Upper lobe of right lung (tissue), 1 donor: ENCODE measurements at regions not wholly inside any gene's neighbourhood (a gene's known extent, or its start where the extent isn't known, plus 50 kb on each side); places are given as distances from the start of the nearest gene placed in this dataset.

ENCODE experiments used
- ATAC-seq: fragments of 200-7000 bp; cut with Tn5 transposase; one replicate; pipeline ENCODE4 v1.9.1; 2020; ENCODE audit warnings: mild to moderate bottlenecking, moderate library complexity
- DNase-seq: peaks from one replicate; pipeline ENCODE4 v3.0.0-alpha.2; 2020
- H3K27ac ChIP-seq: fragments of 200-600 bp; one replicate; pipeline ENCODE4 v1.8.0; 2022
- H3K27me3 ChIP-seq: fragments of 200-600 bp; one replicate; pipeline ENCODE4 v1.8.0; 2022; ENCODE audit warnings: mild to moderate bottlenecking
- H3K36me3 ChIP-seq: fragments of 200-600 bp; one replicate; pipeline ENCODE4 v1.8.0; 2022
- H3K4me1 ChIP-seq: fragments of 200-600 bp; one replicate; pipeline ENCODE4 v1.8.0; 2022
- H3K4me3 ChIP-seq: fragments of 200-600 bp; one replicate; pipeline ENCODE4 v1.8.0; 2022; ENCODE audit warnings: mild to moderate bottlenecking
- H3K9me3 ChIP-seq: fragments of 200-600 bp; one replicate; pipeline ENCODE4 v1.8.0; 2022
- intact Hi-C: fragments of 100-400 bp; cut with DNase I; formaldehyde crosslinking; loops from one replicate; pipeline ENCODE4 v1.11.0; 2022
- TF ChIP-seq, protein P1 (sequence below): fragments of 200-600 bp; IDR thresholded peaks from one replicate; pipeline ENCODE4 v1.8.0; 2022; ENCODE audit warnings: antibody characterized with exemption
- donor health status: DM: no; HTN: yes; CAD: no; lungs with severe emphysema.

DNA sequence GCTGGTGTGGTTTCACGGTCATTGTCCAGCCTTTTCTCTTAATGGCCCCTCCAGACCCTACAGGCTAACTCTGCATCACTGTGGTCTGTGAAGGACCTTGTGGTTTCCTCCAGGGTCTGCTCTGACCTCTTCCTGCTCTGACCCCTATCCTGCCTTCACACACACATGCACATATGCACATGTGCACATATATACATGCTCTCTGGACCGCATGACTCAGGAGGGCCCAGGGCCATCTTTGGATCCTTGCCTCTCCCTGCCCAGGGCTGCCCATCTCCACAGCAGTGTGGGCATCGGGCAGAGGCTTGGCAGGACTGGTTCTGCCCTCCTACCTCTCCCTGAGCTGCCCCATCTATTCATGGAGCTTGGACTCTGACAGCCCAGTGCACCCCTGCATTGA is 510.9 kb downstream of the PTPRU start:
- intact Hi-C loops: no loop called here
- no peak overlapping the region for H3K27ac ChIP-seq
- no peaks in the 10 kb centered on the region for H3K36me3 ChIP-seq
- DNase-seq: no peak
- no peak for ATAC-seq
- H3K9me3 ChIP-seq: no peaks in the 10 kb centered on the region
- H3K27me3 ChIP-seq: no peaks in the 10 kb centered on the region
- H3K4me1 ChIP-seq: no peaks in the 10 kb centered on the region
- no peak overlapping the region for H3K4me3 ChIP-seq
- TF ChIP-seq, protein P1, sequence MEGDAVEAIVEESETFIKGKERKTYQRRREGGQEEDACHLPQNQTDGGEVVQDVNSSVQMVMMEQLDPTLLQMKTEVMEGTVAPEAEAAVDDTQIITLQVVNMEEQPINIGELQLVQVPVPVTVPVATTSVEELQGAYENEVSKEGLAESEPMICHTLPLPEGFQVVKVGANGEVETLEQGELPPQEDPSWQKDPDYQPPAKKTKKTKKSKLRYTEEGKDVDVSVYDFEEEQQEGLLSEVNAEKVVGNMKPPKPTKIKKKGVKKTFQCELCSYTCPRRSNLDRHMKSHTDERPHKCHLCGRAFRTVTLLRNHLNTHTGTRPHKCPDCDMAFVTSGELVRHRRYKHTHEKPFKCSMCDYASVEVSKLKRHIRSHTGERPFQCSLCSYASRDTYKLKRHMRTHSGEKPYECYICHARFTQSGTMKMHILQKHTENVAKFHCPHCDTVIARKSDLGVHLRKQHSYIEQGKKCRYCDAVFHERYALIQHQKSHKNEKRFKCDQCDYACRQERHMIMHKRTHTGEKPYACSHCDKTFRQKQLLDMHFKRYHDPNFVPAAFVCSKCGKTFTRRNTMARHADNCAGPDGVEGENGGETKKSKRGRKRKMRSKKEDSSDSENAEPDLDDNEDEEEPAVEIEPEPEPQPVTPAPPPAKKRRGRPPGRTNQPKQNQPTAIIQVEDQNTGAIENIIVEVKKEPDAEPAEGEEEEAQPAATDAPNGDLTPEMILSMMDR: no peak

DNA sequence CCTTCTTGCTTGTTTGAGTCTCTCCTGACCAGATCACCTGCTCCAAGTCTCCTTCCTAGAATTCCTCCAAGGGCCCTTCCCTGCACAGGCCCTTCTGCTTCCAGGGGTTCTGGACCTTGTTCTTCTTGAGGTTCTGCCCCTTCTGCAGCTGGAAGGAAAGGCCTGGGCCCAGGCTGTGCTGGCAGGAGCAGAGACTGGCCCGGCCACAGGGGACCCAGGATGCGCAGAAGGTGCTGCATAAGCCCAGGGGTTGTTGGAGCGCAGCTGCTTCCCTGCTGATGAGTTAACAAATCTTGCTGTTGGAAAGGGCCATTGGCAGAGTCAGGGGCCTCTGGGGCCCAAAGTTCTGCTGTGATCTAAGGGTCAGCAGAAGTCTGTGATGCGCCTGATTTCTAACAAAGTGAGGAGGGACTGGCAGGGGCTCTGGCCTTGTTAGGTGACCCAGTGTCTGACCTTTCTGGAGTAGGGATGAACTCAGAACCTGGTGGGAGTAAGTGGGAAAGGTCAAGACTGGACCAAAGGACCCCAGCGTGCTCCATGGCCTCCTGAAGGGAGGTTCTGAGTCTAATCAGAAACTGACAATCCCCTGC is 509.8 kb downstream of the PTPRU start:
- Histone ChIP-seq H3K4me3 (no peak overlapping the region), H3K27me3 (no peaks in the 10 kb centered on the region), H3K9me3 (no peaks in the 10 kb centered on the region), H3K4me1 (no peaks in the 10 kb centered on the region), H3K27ac (no peak overlapping the region), H3K36me3 (no peaks in the 10 kb centered on the region)
- no peak for ATAC-seq
- DNase-seq: no peak
- TF ChIP-seq, protein P1: no peak
- intact Hi-C loops: no loop called here

DNA sequence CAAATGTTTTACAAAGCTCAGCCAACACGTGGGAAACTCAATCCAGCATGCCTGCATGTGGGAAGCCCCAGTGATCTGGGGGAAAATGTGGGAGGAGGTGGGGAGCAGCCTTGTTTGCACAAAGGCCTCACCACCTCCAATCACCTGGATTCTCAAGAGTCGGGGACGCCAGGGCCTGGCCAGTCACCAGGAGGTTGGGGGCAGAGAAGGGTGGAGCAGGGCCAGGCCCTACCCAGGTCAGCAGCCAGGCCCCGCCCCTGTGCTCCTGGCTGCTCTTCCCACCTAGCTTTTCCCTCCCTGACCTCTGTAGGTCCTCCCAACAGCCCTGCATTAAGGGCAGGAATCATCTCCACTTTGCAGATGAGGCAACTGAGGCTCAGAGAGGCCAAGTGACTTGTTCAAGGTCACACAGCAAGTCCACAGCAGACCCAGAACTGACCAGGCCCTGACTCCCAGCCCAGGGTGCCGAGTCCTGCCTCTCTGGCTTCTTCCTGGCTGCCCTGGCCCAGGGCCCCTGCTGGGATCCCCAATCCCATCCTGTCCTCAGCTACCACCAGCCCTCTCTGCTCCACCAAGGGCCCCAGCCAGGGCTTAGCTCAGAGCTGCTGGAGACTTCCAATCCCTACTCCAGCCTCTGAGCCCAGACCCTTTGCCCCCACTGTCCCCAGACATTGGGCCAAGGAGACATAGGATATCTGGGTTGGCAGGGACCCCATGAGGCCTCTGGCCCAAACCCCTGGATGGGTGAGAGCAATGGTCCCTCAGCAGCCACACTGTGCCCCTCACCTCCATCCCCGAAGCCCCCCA is 508.6 kb downstream of the PTPRU start:
- TF ChIP-seq, protein P1: no peak
- ATAC-seq (no peak), DNase-seq (peak; percentile 39)
- H3K4me1 ChIP-seq: no peaks in the 10 kb centered on the region
- H3K36me3 ChIP-seq: no peaks in the 10 kb centered on the region
- no peak overlapping the region for H3K27ac ChIP-seq
- intact Hi-C loops: no loop called here
- H3K4me3 ChIP-seq: no peak overlapping the region
- no peaks in the 10 kb centered on the region for H3K27me3 ChIP-seq
- H3K9me3 ChIP-seq: no peaks in the 10 kb centered on the region

DNA sequence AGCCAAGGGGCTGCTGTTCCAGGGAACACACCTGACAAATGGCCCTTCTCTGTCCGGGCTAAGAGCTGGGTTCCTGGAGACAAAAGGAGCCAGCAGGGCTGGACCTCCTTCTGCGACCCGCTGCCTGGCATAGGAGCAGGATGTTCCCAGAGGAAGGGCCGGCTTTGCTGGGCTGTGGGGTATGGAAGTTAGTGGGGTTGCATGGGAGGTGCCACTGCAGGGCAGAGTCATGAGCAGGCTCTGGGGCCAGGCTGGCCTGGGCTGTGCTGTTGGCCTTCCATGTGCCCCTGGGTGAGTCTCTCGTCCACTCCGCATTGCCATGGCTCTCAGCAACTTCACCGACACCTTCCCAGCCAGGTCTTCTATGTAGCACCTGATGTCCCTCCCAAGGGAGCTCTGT is 507.6 kb downstream of the PTPRU start:
- peak; percentile 41 for DNase-seq
- ATAC-seq: no peak

DNA sequence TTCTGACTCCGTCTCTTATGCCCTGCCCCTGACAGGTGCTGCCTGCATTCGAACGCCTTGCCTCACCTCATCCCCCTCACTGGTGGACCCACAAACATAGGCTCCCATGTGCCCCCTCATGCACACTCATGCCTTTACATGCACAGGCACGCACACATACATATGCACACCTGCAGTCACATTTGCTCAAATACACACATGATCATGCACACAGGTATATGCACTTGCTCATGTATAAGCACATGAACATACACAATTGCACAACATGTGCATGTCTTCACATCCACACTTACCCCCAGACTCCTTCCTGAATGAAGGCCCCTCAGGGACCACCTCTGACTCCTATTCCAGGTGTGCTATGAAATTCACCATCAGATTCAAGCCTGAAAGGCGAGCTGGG is 506.9 kb downstream of the PTPRU start:
- H3K36me3 ChIP-seq: no peaks in the 10 kb centered on the region
- H3K4me3 ChIP-seq: no peak overlapping the region
- no peak for ATAC-seq
- TF ChIP-seq, protein P1: no peak
- no peaks in the 10 kb centered on the region for H3K9me3 ChIP-seq
- peaks cover 11% of the 10 kb centered on the region for H3K27me3 ChIP-seq
- no peak for DNase-seq
- H3K27ac ChIP-seq: no peak overlapping the region
- intact Hi-C loops: no loop called here
- no peaks in the 10 kb centered on the region for H3K4me1 ChIP-seq

More for the DNA sequence above, 507.6 kb downstream of the PTPRU start:
- H3K9me3 ChIP-seq: no peaks in the 10 kb centered on the region
- no peaks in the 10 kb centered on the region for H3K4me1 ChIP-seq
- no peaks in the 10 kb centered on the region for H3K36me3 ChIP-seq
- no peak overlapping the region for H3K27ac ChIP-seq
- intact Hi-C loops: no loop called here
- peaks cover 6% of the 10 kb centered on the region for H3K27me3 ChIP-seq
- no peak overlapping the region for H3K4me3 ChIP-seq
- TF ChIP-seq, protein P1: no peak
